CD14-positive monocyte (primary cell): ENCODE measurements at regions not wholly inside any gene's neighbourhood (a gene's known extent, or its start where the extent isn't known, plus 50 kb on each side); places are given as distances from the start of the nearest gene placed in this dataset.

ENCODE experiments used
- DNase-seq, 3 donors: peaks; one replicate each; pipeline ENCODE4 v3.0.0-alpha.2; 2011 to 2022
- H2AFZ ChIP-seq: 2 replicates; pipeline ENCODE4 v1.6.0; 2012; ENCODE audit warnings: mild to moderate bottlenecking, low read depth, low read length, inconsistent platforms; ENCODE audit not compliant: insufficient read depth, poor library complexity, severe bottlenecking
- H3K27ac ChIP-seq, 2 donors: 1 replicate in 1 of 2; 2 replicates in 1 of 2; pipeline ENCODE4 v1.5.1; 2012 to 2013; ENCODE audit warnings: low read length in 2 of 2, control low read depth in 1 of 2, inconsistent platforms in 1 of 2, low read depth in 1 of 2, mild to moderate bottlenecking in 1 of 2
- H3K27me3 ChIP-seq, 2 donors: one replicate each; pipeline versions ENCODE4 v1.6.0 to v1.6.1; 2011 to 2013; ENCODE audit warnings: low read length in 2 of 2; ENCODE audit not compliant: control insufficient read depth in 2 of 2, insufficient read depth in 2 of 2
- H3K36me3 ChIP-seq, 2 donors: replicated peaks in 1 of 2; 1 replicate in 1 of 2; 2 replicates in 1 of 2; pipeline versions ENCODE4 v1.5.1 to v1.6.1; 2012 to 2013; ENCODE audit warnings: low read length in 2 of 2, control low read depth in 1 of 2, inconsistent platforms in 1 of 2, mild to moderate bottlenecking in 1 of 2; ENCODE audit not compliant: insufficient read depth in 2 of 2, control insufficient read depth in 1 of 2
- H3K4me1 ChIP-seq, 2 donors: 1 replicate in 1 of 2; 2 replicates in 1 of 2; pipeline versions ENCODE4 v1.5.1 to v1.6.1; 2012 to 2013; ENCODE audit warnings: low read length in 2 of 2, control low read depth in 1 of 2, inconsistent platforms in 1 of 2, mild to moderate bottlenecking in 1 of 2, moderate library complexity in 1 of 2; ENCODE audit not compliant: insufficient read depth in 2 of 2, control insufficient read depth in 1 of 2
- H3K4me2 ChIP-seq: replicated peaks from 2 replicates; pipeline ENCODE3; 2012; ENCODE audit warnings: low read length, moderate library complexity, mild to moderate bottlenecking; ENCODE audit not compliant: poor library complexity, severe bottlenecking; ENCODE audit errors: extremely low read depth
- H3K4me3 ChIP-seq, 3 experiments: fragments of 200-600 bp in 1 of 3; sonication (generic) in 1 of 3; replicated peaks in 1 of 3; 1 replicate in 2 of 3; 2 replicates in 1 of 3; pipeline ENCODE4 v1.5.1; 2011 to 2013; ENCODE audit warnings: low read length in 3 of 3, mild to moderate bottlenecking in 3 of 3, control low read depth in 2 of 3, low read depth in 2 of 3, inconsistent platforms in 1 of 3, moderate library complexity in 1 of 3
- H3K79me2 ChIP-seq: 2 replicates; pipeline ENCODE4 v1.6.0; 2012; ENCODE audit warnings: mild to moderate bottlenecking, control low read depth, inconsistent platforms, low read length, moderate library complexity; ENCODE audit not compliant: insufficient read depth
- H3K9ac ChIP-seq: 2 replicates; pipeline ENCODE4 v1.6.0; 2017; ENCODE audit warnings: low read length, mild to moderate bottlenecking; ENCODE audit not compliant: insufficient read depth, poor library complexity, severe bottlenecking
- H3K9me3 ChIP-seq, 2 donors: replicated peaks in 1 of 2; 1 replicate in 1 of 2; 2 replicates in 1 of 2; pipeline versions ENCODE4 v1.5.1 to v1.6.1; 2012 to 2013; ENCODE audit warnings: low read length in 2 of 2, control low read depth in 1 of 2; ENCODE audit not compliant: control insufficient read depth in 1 of 2, insufficient read depth in 1 of 2
- H4K20me1 ChIP-seq: 2 replicates; pipeline ENCODE4 v1.6.0; 2012; ENCODE audit warnings: mild to moderate bottlenecking, low read length, control low read depth, moderate library complexity; ENCODE audit not compliant: insufficient read depth
- H3K27ac Mint-ChIP-seq, 7 donors: one replicate each; pipeline ENCODE4 v1.8.0; 2020; ENCODE audit warnings: mild to moderate bottlenecking in 7 of 7, mixed read lengths in 7 of 7, moderate library complexity in 6 of 7, inconsistent platforms in 2 of 7
- H3K27me3 Mint-ChIP-seq, 3 donors: one replicate each; pipeline ENCODE4 v1.8.0; 2021 to 2022; ENCODE audit warnings: low read depth in 3 of 3, mild to moderate bottlenecking in 3 of 3, mixed read lengths in 3 of 3, moderate library complexity in 3 of 3, inconsistent platforms in 1 of 3
- H3K36me3 Mint-ChIP-seq, 2 donors: one replicate each; pipeline ENCODE4 v1.8.0; 2020; ENCODE audit warnings: mixed read lengths in 2 of 2, inconsistent platforms in 1 of 2, mild to moderate bottlenecking in 1 of 2
- H3K4me1 Mint-ChIP-seq: one replicate; pipeline ENCODE4 v1.8.0; 2020; ENCODE audit warnings: mild to moderate bottlenecking, mixed read lengths
- H3K4me3 Mint-ChIP-seq, 2 donors: one replicate each; pipeline ENCODE4 v1.8.0; 2020; ENCODE audit warnings: mild to moderate bottlenecking in 2 of 2, mixed read lengths in 2 of 2, moderate library complexity in 1 of 2
- H3K9me3 Mint-ChIP-seq, 7 donors: one replicate each; pipeline ENCODE4 v1.8.0; 2020 to 2022; ENCODE audit warnings: mixed read lengths in 7 of 7, mild to moderate bottlenecking in 6 of 7, moderate library complexity in 6 of 7, inconsistent platforms in 2 of 7
- CTCF ChIP-seq: fragments of 200-600 bp; IDR thresholded peaks from one replicate; pipeline ENCODE4 v1.8.0; 2022; ENCODE audit warnings: antibody characterized with exemption, mild to moderate bottlenecking
- WGBS: methylation state at CpG from one replicate; pipeline ENCODE4 v1.1.5; 2013; ENCODE audit warnings: missing lambda C conversion rate; ENCODE audit not compliant: insufficient coverage; 5-methylcytosine and 5-hydroxymethylcytosine counted together
- intact Hi-C, 2 donors: fragments of 100-400 bp; cut with micrococcal nuclease; formaldehyde crosslinking; loops; one replicate each; pipeline versions ENCODE4 v1.15.0 to v1.15.1; 2023

- WGBS = 77% methylated on average over 3 of the region's 5 CpGs
- H3K27ac Mint-ChIP-seq = no peak overlapping the region
- Histone ChIP-seq H4K20me1 (no peaks in the 10 kb centered on the region), H3K4me1 (peaks cover 5% of the 10 kb centered on the region in 2 donors), H3K79me2 (no peaks in the 10 kb centered on the region), H3K27ac (no peak overlapping the region), H2AFZ (no peak overlapping the region), H3K9ac (no peak overlapping the region), H3K27me3 (no peaks in the 10 kb centered on the region), H3K9me3 (no peaks in the 10 kb centered on the region), H3K4me2 (no peak overlapping the region), H3K4me3 (no peak overlapping the region), H3K36me3 (no peaks in the 10 kb centered on the region)
- no peak overlapping the region for H3K4me3 Mint-ChIP-seq
- peaks cover 12% of the 10 kb centered on the region for H3K4me1 Mint-ChIP-seq
- peaks cover 0 to 8% (median 2%) of the 10 kb centered on the region in 3 donors for H3K27me3 Mint-ChIP-seq
- intact Hi-C loops = no loop called here
- DNase-seq = no peak
- H3K36me3 Mint-ChIP-seq = no peaks in the 10 kb centered on the region
- TF ChIP-seq CTCF = no peak
- no peaks in the 10 kb centered on the region for H3K9me3 Mint-ChIP-seq
These were observed 61.1 kb upstream of the TGM3 start for GRCh38 chr20:2234598-2235191.

GRCh38 chr20:2236256-2236655 lies 59.5 kb upstream of the TGM3 start:
- 93% methylated on average over 10 of the region's 13 CpGs for WGBS
- H3K36me3 ChIP-seq = no peaks in the 10 kb centered on the region
- DNase-seq = no peak
- intact Hi-C loops = no loop called here
- no peaks in the 10 kb centered on the region for H4K20me1 ChIP-seq
- H3K36me3 Mint-ChIP-seq = no peaks in the 10 kb centered on the region
- H3K4me2 ChIP-seq = no peak overlapping the region
- no peak overlapping the region for H3K4me3 ChIP-seq
- H3K9ac ChIP-seq = no peak overlapping the region
- H3K79me2 ChIP-seq = no peaks in the 10 kb centered on the region
- peaks cover 15% of the 10 kb centered on the region for H3K4me1 Mint-ChIP-seq
- peaks cover under 1 to 11% (median 5%) of the 10 kb centered on the region in 3 donors for H3K27me3 Mint-ChIP-seq
- no peaks in the 10 kb centered on the region for H3K9me3 Mint-ChIP-seq
- no peaks in the 10 kb centered on the region for H3K9me3 ChIP-seq
- no peak for TF ChIP-seq CTCF
- peaks cover 0 to 5% of the 10 kb centered on the region in 2 donors for H3K27me3 ChIP-seq
- no peak overlapping the region for H3K4me3 Mint-ChIP-seq
- no peak overlapping the region for H2AFZ ChIP-seq
- H3K27ac Mint-ChIP-seq = no peak overlapping the region
- H3K27ac ChIP-seq = no peak overlapping the region
- H3K4me1 ChIP-seq = peaks cover 8 to 9% of the 10 kb centered on the region in 2 donors
